ENCODE measurements at regions not wholly inside any gene's neighbourhood (a gene's known extent, or its start where the extent isn't known, plus 50 kb on each side); places are given as distances from the start of the nearest gene placed in this dataset.

DNA sequence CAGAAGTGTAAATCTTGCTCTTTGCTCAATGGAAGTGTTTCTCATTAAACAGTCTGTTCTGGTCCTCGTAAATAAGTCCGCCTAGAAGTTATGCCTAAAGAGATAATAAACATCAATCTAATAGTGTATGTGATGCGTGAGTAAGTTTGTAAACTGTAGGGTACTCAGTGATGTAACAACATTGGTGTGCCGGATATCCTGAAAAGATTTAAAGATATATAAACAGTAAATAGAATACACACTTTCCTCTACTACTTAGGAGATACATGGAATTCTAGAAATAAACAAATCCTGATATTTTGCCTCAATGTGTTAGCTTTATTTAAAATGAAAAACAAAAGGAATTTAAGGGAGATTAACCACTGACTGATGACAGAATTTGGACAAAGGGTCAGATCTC is 123.5 kb downstream of the AHR start:
- no peaks in the 10 kb centered on the region for H3K9me3 ChIP-seq
- H3K4me1 ChIP-seq, result no peaks in the 10 kb centered on the region
- no peak overlapping the region for H3K27ac ChIP-seq
- no peaks in the 10 kb centered on the region for H3K27me3 ChIP-seq
- H3K36me3 ChIP-seq, result no peaks in the 10 kb centered on the region
- no peak for TF ChIP-seq POLR2A (IDR thresholded peaks at IDR 0.05)
- TF ChIP-seq, protein P1, sequence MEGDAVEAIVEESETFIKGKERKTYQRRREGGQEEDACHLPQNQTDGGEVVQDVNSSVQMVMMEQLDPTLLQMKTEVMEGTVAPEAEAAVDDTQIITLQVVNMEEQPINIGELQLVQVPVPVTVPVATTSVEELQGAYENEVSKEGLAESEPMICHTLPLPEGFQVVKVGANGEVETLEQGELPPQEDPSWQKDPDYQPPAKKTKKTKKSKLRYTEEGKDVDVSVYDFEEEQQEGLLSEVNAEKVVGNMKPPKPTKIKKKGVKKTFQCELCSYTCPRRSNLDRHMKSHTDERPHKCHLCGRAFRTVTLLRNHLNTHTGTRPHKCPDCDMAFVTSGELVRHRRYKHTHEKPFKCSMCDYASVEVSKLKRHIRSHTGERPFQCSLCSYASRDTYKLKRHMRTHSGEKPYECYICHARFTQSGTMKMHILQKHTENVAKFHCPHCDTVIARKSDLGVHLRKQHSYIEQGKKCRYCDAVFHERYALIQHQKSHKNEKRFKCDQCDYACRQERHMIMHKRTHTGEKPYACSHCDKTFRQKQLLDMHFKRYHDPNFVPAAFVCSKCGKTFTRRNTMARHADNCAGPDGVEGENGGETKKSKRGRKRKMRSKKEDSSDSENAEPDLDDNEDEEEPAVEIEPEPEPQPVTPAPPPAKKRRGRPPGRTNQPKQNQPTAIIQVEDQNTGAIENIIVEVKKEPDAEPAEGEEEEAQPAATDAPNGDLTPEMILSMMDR (IDR thresholded peaks at IDR 0.05), result no peak
- DNase-seq (no peak), ATAC-seq (peak in 1 of 4 donors; percentile 18)
- 64% methylated on average over 4 of the region's 4 CpGs for WGBS (ENCODE audit: insufficient coverage, low coverage, low lambda C conversion rate, missing lambda C conversion rate)
- intact Hi-C loops (cut with DNase I), result no loop called here
- H3K4me3 ChIP-seq, result no peak overlapping the region

DNA sequence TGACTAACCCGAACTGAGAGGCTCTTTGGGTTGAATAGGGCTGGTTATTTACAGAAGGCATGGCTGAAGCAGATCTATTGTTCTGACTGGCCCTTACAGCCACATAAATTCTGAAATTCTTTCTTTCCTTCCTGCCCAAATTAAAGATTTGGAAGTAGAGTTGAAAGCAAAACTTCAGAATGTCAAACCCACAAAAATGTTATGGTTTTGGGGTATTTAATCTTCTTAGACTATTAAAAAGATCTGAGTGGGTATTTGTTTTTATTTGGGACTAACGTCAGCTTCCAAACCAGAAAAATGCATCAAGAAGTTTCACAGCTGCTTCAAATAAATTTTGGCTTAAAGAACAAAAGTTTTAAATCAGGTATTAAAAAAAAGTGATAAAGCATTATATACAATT is 124.5 kb downstream of the AHR start:
- Histone ChIP-seq H3K27me3 (no peaks in the 10 kb centered on the region), H3K36me3 (no peaks in the 10 kb centered on the region), H3K4me1 (no peaks in the 10 kb centered on the region), H3K4me3 (no peak overlapping the region), H3K9me3 (no peaks in the 10 kb centered on the region), H3K27ac (no peak overlapping the region)
- DNase-seq, result no peak
- TF ChIP-seq, protein P1 (IDR thresholded peaks at IDR 0.05), result no peak
- WGBS (ENCODE audit: insufficient coverage, low coverage, low lambda C conversion rate, missing lambda C conversion rate), result 58% methylated on average over 2 of the region's 2 CpGs
- ATAC-seq, result no peak
- intact Hi-C loops (cut with DNase I), result no loop called here

DNA sequence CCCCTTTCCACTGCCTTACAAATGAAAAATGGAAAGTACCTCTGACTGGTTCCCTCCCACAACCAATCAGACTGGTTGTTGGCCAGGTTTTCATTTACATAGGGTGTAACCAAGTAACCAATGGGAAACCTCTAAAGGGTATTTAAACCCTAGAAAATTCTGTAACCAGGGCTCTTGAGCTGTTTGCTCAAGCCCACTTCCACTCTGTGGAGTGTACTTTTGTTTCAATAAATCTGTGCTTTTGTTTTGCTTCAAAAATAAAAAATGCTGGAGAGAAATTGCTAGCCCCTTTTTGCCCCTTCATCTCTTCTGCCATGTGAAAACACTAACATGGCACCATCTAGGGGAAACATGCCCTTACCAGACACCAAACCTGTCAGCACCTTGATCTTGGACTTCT is 129.5 kb downstream of the AHR start:
- no peaks in the 10 kb centered on the region for H3K9me3 ChIP-seq
- H3K27ac ChIP-seq, result no peak overlapping the region
- TF ChIP-seq POLR2A (IDR thresholded peaks at IDR 0.05), result no peak
- TF ChIP-seq, protein P1 (IDR thresholded peaks at IDR 0.05), result no peak
- DNase-seq (no peak), ATAC-seq (no peak)
- H3K4me1 ChIP-seq, result no peaks in the 10 kb centered on the region
- H3K4me3 ChIP-seq, result no peak overlapping the region
- intact Hi-C loops (cut with DNase I), result no loop called here
- H3K27me3 ChIP-seq, result no peaks in the 10 kb centered on the region
- no peaks in the 10 kb centered on the region for H3K36me3 ChIP-seq

DNA sequence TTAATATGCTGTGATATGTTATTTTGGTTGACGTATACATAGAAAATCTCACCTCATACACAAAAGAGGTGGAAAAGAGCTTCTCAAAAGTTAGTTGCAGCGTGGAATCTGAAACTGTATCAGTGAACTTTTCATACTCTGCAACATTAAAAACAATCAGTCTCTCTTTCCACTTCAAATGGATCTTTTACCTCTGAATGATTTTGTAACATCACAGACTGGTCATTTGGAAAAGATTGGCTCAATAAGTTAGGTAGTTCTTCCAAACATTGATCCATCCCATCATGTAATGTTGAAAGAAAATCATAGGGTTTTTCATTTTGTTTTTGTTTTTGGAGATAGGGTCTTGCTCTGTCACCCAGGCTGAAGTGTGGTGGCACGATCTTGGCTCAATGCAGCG is 131.1 kb downstream of the AHR start:
- Histone ChIP-seq H3K4me3 (no peak overlapping the region), H3K27me3 (no peaks in the 10 kb centered on the region), H3K9me3 (no peaks in the 10 kb centered on the region), H3K4me1 (no peaks in the 10 kb centered on the region), H3K36me3 (no peaks in the 10 kb centered on the region), H3K27ac (peak overlapping the region in 1 of 3 donors; percentile 26)
- no peak for DNase-seq
- ATAC-seq, result peak; percentile 64 to 81 (median 69)
- intact Hi-C loops (cut with DNase I), result no loop called here
- no peak for TF ChIP-seq POLR2A (IDR thresholded peaks at IDR 0.05)
- TF ChIP-seq, protein P1 (IDR thresholded peaks at IDR 0.05), result no peak
- 31% methylated on average over 4 of the region's 4 CpGs for WGBS (ENCODE audit: insufficient coverage, low coverage, low lambda C conversion rate, missing lambda C conversion rate)

DNA sequence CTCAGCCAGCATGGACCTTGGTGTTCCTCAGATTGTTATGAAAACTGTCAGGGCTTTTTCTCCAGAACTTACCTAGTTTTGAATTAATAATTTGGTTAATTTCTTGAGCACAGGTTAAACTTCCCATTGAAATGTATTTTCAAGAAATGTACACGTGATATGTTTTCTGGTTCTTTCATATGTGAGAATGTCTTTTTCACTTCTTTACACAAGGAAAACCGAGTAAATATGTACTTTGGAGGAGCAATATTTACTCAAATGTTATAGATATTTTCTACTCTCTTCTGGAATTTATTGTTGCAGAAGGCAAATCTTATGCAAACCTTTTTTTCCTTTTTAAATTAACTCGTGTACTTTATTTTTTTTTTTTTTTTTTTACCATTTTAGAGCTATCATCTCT is 134.3 kb downstream of the AHR start:
- Histone ChIP-seq H3K27me3 (no peaks in the 10 kb centered on the region), H3K27ac (no peak overlapping the region), H3K4me1 (no peaks in the 10 kb centered on the region), H3K36me3 (no peaks in the 10 kb centered on the region), H3K4me3 (no peak overlapping the region), H3K9me3 (no peaks in the 10 kb centered on the region)
- TF ChIP-seq, protein P1 (IDR thresholded peaks at IDR 0.05), result no peak
- no peak for TF ChIP-seq POLR2A (IDR thresholded peaks at IDR 0.05)
- 48% methylated on average over 3 of the region's 3 CpGs for WGBS (ENCODE audit: insufficient coverage, low coverage, low lambda C conversion rate, missing lambda C conversion rate)
- ATAC-seq, result no peak
- intact Hi-C loops (cut with DNase I), result no loop called here
- no peak for DNase-seq

All from right lobe of liver (tissue), 6 donors.